SK-N-SH treated with all-trans-retinoic acid at 6 μM for 48 hours (cell line): ENCODE measurements at regions not wholly inside any gene's neighbourhood (a gene's known extent, or its start where the extent isn't known, plus 50 kb on each side); places are given as distances from the start of the nearest gene placed in this dataset.

Experiments
- ARNTL ChIP-seq: fragments of 450-650 bp; formaldehyde crosslinking; IDR thresholded peaks from 2 replicates; pipeline ENCODE4 v1.5.0; 2020; ENCODE audit warnings: low read depth, mild to moderate bottlenecking, moderate library complexity, borderline replicate concordance
- ISL1 ChIP-seq: fragments of 250-450 bp; sonication (Bioruptor Pico); IDR thresholded peaks from 2 replicates; pipeline ENCODE4 v2.1.2; 2022; ENCODE audit warnings: mild to moderate bottlenecking, moderate library complexity
- TF ChIP-seq, protein P1 (sequence below): fragments of 250-450 bp; sonication (Bioruptor Pico); IDR thresholded peaks from 2 replicates; pipeline ENCODE4 v1.8.0; 2020; ENCODE audit warnings: mild to moderate bottlenecking, moderate library complexity, borderline replicate concordance

- TF ChIP-seq, protein P1, sequence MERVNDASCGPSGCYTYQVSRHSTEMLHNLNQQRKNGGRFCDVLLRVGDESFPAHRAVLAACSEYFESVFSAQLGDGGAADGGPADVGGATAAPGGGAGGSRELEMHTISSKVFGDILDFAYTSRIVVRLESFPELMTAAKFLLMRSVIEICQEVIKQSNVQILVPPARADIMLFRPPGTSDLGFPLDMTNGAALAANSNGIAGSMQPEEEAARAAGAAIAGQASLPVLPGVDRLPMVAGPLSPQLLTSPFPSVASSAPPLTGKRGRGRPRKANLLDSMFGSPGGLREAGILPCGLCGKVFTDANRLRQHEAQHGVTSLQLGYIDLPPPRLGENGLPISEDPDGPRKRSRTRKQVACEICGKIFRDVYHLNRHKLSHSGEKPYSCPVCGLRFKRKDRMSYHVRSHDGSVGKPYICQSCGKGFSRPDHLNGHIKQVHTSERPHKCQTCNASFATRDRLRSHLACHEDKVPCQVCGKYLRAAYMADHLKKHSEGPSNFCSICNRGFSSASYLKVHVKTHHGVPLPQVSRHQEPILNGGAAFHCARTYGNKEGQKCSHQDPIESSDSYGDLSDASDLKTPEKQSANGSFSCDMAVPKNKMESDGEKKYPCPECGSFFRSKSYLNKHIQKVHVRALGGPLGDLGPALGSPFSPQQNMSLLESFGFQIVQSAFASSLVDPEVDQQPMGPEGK (CRISPR knock-in tag): no peak
- TF ChIP-seq ISL1 (CRISPR knock-in tag): no peak
- TF ChIP-seq ARNTL: no peak
Measured at GRCh38 chr4:123809864-123810263, 413.3 kb downstream of the SPRY1 start.
